Type B pancreatic cell (in vitro differentiated cells): ENCODE measurements at regions not wholly inside any gene's neighbourhood (a gene's known extent, or its start where the extent isn't known, plus 50 kb on each side); places are given as distances from the start of the nearest gene placed in this dataset.
"Not testable (repeated sequence)": the region's sequence is repeated elsewhere in the genome, so short reads cannot be mapped to it uniquely, and the experiment has no call there.

Source experiments
- DNase-seq: peaks from one replicate; pipeline ENCODE4 v3.0.0; 2021; ENCODE audit warnings: mixed read lengths; ENCODE audit not compliant: unreplicated experiment; ENCODE audit errors: extremely low spot score
- H3K27ac Mint-ChIP-seq: 2 replicates; pipeline ENCODE4 v1.8.0; 2021; ENCODE audit warnings: mild to moderate bottlenecking, mixed read lengths
- H3K27me3 Mint-ChIP-seq: 2 replicates; pipeline ENCODE4 v1.8.0; 2021; ENCODE audit warnings: mixed read lengths
- H3K36me3 Mint-ChIP-seq: 2 replicates; pipeline ENCODE4 v1.8.0; 2021; ENCODE audit warnings: mixed read lengths
- H3K4me1 Mint-ChIP-seq: one replicate; pipeline ENCODE4 v1.8.0; 2021; ENCODE audit warnings: mixed read lengths; ENCODE audit not compliant: unreplicated experiment
- H3K4me3 Mint-ChIP-seq: 2 replicates; pipeline ENCODE4 v1.8.0; 2021; ENCODE audit warnings: mild to moderate bottlenecking, mixed read lengths
- H3K9me3 Mint-ChIP-seq: 2 replicates; pipeline ENCODE4 v1.8.0; 2021; ENCODE audit warnings: mixed read lengths
- TF ChIP-seq, protein P1 (sequence below): fragments of 200-600 bp; sonication (generic); conservative IDR thresholded peaks from 2 replicates; pipeline ENCODE4 v1.5.0; 2021; ENCODE audit warnings: antibody characterized with exemption, mild to moderate bottlenecking

- H3K4me1 Mint-ChIP-seq: no peaks in the 10 kb centered on the region
- H3K27ac Mint-ChIP-seq: no peak overlapping the region
- no peak for DNase-seq
- H3K36me3 Mint-ChIP-seq: no peaks in the 10 kb centered on the region
- H3K4me3 Mint-ChIP-seq: no peak overlapping the region
- peaks cover 63% of the 10 kb centered on the region for H3K27me3 Mint-ChIP-seq
- TF ChIP-seq, protein P1, sequence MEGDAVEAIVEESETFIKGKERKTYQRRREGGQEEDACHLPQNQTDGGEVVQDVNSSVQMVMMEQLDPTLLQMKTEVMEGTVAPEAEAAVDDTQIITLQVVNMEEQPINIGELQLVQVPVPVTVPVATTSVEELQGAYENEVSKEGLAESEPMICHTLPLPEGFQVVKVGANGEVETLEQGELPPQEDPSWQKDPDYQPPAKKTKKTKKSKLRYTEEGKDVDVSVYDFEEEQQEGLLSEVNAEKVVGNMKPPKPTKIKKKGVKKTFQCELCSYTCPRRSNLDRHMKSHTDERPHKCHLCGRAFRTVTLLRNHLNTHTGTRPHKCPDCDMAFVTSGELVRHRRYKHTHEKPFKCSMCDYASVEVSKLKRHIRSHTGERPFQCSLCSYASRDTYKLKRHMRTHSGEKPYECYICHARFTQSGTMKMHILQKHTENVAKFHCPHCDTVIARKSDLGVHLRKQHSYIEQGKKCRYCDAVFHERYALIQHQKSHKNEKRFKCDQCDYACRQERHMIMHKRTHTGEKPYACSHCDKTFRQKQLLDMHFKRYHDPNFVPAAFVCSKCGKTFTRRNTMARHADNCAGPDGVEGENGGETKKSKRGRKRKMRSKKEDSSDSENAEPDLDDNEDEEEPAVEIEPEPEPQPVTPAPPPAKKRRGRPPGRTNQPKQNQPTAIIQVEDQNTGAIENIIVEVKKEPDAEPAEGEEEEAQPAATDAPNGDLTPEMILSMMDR: no peak
- H3K9me3 Mint-ChIP-seq: no peaks in the 10 kb centered on the region
Observed at GRCh38 chr1:37362594-37363385, 111.6 kb upstream of the ZC3H12A start.

DNA sequence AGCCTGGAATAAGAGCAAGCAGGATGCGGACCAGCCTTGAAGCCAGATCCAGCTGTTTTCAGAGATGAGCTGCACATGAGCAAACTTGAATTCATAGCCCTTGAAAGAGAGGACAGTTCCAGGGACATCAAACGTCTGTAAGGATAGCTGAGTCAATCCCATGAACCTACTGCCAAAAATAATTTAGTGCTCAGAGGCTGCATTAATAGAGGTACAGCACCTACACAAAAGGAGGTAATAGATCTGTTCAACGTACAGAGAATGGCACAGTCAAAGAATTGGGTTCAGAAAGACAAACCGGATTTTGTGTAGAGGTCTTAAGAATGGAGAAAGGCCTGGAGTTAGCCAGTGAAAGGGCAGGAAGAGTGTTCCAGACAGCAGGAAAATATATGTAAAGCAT lies 110.8 kb upstream of the ZC3H12A start:
- H3K9me3 Mint-ChIP-seq: no peaks in the 10 kb centered on the region
- TF ChIP-seq, protein P1: no peak
- H3K27me3 Mint-ChIP-seq: peaks cover 55% of the 10 kb centered on the region
- H3K36me3 Mint-ChIP-seq: no peaks in the 10 kb centered on the region
- no peak overlapping the region for H3K4me3 Mint-ChIP-seq
- no peak for DNase-seq
- H3K27ac Mint-ChIP-seq: no peak overlapping the region
- no peaks in the 10 kb centered on the region for H3K4me1 Mint-ChIP-seq

DNA sequence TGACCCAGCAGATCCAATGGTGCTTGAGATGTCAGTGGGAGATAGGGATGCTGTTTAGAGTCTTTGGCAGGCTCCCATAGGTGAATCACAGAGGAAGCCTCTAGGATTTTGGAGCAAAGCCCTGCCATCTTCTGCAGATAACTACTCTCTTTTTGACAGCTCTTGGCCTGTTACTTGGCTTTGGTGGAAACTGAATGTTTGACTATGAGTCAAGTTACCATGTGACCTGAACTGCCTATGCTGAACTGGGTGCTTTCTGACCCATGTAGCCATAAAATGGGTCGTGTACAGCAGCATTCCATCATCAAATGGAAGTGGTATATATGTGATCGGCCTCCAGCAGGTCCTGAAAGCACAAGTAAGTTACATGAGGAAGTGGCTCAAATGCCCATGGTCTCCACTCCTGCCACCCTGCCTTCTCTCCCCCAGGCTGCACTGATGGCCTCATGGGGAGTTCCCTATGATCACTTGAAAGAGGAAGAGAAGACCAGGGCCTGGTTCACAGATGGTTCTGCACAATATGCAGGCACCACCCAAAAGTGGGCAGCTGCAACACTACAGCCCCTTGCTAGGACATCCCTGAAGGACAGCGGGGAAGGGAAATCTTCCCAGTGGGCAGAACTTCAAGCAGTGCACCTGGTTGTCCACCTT lies 105.6 kb upstream of the ZC3H12A start:
- H3K27me3 Mint-ChIP-seq: peaks cover 26% of the 10 kb centered on the region
- not testable (repeated sequence) for H3K4me3 Mint-ChIP-seq, H3K4me1 Mint-ChIP-seq, DNase-seq, H3K27ac Mint-ChIP-seq, H3K36me3 Mint-ChIP-seq, H3K9me3 Mint-ChIP-seq

- H3K36me3 Mint-ChIP-seq: no peaks in the 10 kb centered on the region
- no peaks in the 10 kb centered on the region for H3K4me1 Mint-ChIP-seq
- no peak overlapping the region for H3K27ac Mint-ChIP-seq
- DNase-seq: no peak
- TF ChIP-seq, protein P1: no peak
- no peak overlapping the region for H3K4me3 Mint-ChIP-seq
- no peaks in the 10 kb centered on the region for H3K9me3 Mint-ChIP-seq
- peaks cover 28% of the 10 kb centered on the region for H3K27me3 Mint-ChIP-seq
Observed at GRCh38 chr1:37372302-37372701, 102.1 kb upstream of the ZC3H12A start.

- Mint-ChIP-seq H3K9me3 (no peaks in the 10 kb centered on the region), H3K4me3 (no peak overlapping the region), H3K36me3 (no peaks in the 10 kb centered on the region), H3K27ac (no peak overlapping the region), H3K4me1 (no peaks in the 10 kb centered on the region), H3K27me3 (peaks cover 32% of the 10 kb centered on the region)
- TF ChIP-seq, protein P1: no peak
- DNase-seq: no peak
Observed at GRCh38 chr1:37372711-37373110, 101.7 kb upstream of the ZC3H12A start.

- no peak for DNase-seq
- no peak overlapping the region for H3K27ac Mint-ChIP-seq
- no peaks in the 10 kb centered on the region for H3K4me1 Mint-ChIP-seq
- no peaks in the 10 kb centered on the region for H3K36me3 Mint-ChIP-seq
- TF ChIP-seq, protein P1: no peak
- peaks cover 39% of the 10 kb centered on the region for H3K27me3 Mint-ChIP-seq
- H3K9me3 Mint-ChIP-seq: no peaks in the 10 kb centered on the region
- no peak overlapping the region for H3K4me3 Mint-ChIP-seq
Observed at GRCh38 chr1:37373413-37373812, 101.0 kb upstream of the ZC3H12A start.

DNA sequence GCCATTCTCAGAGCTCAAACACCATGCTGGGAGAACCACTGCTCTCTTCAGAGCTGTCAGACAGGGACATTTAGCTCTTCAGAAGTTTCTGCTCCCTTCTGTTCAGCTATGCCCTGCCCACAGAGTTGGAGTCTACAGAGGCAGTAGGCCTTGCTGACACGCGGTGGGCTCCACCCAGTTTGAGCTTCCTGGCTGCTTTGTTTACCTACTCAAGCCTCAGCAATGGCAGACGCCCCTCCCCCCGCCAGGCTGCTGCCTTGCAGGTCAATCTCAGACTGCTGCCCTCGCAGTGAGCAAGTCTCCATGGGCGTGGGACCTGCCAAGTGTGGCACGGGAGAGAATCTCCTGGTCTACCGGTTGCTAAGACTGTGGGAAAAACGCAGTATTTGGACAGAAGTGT lies 93.8 kb upstream of the ZC3H12A start:
- H3K4me1 Mint-ChIP-seq, H3K27ac Mint-ChIP-seq, DNase-seq, H3K9me3 Mint-ChIP-seq, H3K4me3 Mint-ChIP-seq, H3K36me3 Mint-ChIP-seq: not testable (repeated sequence)
- H3K27me3 Mint-ChIP-seq: peaks cover 48% of the 10 kb centered on the region
